Activated T-cell treated with anti-CD3 and anti-CD28 coated beads, Interleukin-2, amount 50 U/mL, for 1 hour (primary cell): ENCODE measurements at regions not wholly inside any gene's neighbourhood (a gene's known extent, or its start where the extent isn't known, plus 50 kb on each side); places are given as distances from the start of the nearest gene placed in this dataset.
"Not testable (repeated sequence)": the region's sequence is repeated elsewhere in the genome, so short reads cannot be mapped to it uniquely, and the experiment has no call there.

Experiments used
- DNase-seq: peaks from one replicate; pipeline ENCODE4 v3.0.0-alpha.2; 2020

DNA sequence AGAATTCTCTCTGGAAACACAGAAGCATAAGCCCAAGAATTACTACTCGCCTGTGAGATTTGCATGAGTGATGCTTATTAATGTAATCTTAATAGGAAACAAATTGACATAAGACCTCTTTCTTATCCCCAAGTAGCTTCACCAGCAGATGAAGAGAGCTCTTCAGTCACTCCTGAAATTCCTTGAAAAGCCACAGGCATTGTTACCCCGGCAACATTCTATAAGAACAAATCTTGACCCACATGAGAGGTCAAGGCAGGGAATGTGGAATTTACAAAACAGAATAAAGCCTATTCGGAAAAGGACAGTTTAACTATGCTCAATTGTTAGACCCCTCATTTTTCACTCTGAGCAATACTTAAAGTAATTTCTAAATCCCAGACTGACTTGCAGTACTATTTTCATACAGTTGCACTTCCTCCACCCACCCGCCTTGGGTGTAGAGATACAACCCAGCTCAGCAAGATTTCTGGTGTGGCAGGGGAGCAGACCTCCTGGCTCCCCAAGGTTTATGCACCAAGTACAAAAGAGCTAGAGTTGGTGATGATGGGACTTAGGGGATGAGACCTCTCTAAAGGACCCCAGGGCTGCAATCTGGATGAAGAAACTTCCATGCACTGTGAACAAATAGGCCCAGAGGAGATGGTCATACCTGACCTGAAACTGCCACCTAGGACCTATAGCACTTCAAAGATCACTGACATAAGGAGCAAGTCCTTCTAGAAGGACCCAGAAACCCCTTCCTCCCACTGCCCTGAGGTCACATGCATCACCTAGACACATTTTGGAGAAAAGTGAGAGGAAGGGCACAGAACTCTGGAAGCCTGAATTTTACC lies 242.1 kb downstream of the ZNF608 start:
- DNase-seq = no peak

DNA sequence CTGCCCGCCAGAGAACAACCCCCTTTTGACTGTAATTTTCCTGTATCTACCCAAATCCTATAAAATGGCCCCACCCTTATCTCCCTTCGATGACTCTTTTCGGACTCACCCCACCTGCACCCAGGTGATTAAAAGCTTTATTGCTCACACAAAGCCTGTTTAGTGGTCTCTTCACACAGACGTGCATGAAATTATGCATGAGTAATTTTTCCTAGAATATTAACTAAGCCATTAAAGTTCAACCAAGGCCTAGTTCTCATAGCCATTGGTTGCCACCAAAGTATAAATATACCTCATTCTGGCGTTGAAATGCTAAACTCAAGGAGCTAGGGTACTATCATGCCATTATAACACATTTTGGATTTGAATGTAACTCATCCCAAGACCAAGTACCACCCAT lies 243.9 kb downstream of the ZNF608 start:
- DNase-seq = no peak

DNA sequence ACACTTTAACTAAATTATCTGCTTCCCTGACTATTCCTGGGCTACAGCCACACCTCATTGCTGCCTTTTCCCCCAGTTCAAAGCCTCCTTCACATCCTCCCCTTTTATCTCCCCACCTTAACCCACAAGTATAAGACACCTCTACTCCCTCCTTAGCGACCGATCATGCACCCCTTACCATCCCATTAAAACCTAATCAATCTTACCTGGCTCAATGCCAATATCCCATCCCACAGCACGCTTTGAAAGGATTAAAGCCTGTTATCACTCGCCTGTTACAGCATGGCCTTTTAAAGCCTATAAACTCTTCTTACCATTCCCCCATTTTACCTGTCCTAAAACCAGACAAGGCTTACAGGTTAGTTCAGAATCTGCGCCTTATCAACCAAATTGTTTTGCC lies 246.6 kb downstream of the ZNF608 start:
- DNase-seq = not testable (repeated sequence)

DNA sequence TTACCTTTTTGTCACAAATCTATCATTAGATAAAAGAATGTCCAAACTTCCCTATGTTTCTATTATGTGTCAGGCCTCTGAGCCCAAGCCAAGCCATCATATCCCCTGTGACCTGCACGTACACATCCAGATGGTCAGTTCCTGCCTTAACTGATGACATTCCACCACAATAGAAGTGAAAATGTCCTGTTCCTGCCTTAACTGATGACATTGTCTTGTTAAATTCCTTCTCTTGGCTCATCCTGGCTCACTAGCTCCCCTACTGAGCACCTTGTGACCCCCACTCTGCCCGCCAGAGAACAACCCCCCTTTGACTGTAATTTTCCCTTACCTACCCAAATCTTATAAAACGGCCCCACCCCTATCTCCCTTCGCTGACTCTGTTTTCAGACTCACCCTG lies 249.5 kb downstream of the ZNF608 start:
- DNase-seq = not testable (repeated sequence)

DNA sequence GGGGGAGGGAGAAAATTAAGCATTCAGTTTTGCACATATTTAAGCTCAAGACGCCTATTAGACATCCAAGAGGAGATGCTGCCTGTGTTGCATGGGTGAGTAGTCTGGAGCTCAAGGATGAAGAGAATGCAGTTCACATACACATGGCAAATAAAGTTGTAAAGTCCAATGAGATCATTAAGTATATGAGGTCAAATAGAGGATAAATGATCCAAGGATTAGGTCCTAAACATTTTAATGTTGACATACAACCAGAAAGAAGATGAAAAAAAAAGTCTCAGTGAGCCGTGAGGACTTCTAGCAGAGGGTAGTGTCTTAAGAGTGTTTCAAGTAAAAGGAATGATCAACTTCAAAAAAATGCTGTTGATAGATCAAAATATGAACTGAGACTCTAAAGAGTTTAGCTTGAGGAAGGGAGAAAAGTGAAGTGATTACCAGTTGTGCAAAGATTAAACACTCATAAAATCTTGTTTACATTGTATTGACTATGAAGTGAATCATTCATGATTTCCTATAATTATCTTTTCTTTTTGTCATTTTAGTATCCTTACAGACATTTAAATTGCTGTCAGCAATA lies 251.8 kb downstream of the ZNF608 start:
- no peak for DNase-seq

DNA sequence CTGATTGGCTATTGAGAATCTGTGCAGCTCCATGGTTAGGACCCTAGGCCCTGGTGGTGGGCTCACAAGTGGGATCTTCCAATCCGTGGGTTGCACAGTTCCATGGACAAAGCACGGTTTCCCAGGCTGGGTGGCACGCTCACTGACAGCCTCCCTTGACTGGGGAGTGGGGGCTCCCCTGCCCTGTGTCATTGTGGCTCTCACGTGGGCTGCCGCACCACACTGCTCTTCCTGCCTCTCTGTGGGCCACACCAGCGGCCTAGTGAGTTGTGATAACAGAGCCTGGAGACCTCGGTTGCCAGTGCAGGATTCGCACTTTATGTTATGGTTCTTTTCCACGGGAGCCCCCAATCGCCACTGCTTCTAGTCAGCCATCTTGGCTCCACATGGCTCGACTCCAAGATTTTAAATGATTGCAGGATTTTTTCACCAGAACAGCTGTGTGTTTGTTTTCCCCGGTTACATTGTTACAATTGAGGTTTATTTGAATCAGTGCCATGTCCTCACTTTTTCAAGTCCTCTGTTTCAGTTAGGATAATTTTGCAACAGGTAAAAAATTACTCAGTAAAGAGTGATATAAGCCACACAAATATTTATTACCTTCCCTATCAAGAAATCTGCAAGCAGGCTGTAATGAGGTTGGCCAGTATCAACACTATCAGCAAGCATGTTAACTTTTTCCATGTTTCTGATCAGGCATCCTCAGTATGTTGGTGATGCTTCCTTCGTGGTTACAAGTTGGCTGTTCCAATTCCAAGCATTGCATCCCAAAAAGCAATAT lies 253.8 kb downstream of the ZNF608 start:
- no peak for DNase-seq

DNA sequence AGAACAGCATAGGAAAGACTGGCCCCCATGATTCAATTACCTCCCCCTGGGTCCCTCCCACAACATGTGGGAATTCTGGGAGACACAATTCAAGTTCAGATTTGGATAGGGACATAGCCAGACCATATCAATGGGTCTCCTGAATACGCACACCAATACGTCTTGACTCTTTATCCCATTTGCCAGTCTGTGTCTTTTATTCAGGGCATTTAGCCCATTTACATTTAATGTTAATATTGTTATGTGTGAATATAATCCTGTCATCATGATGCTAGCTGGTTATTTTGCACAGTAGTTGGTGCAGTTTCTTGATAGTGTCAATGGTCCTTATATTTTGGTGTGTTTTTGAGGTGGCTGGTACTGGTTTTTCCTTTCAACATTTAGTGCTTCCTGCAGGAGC lies 256.1 kb downstream of the ZNF608 start:
- DNase-seq = not testable (repeated sequence)

DNA sequence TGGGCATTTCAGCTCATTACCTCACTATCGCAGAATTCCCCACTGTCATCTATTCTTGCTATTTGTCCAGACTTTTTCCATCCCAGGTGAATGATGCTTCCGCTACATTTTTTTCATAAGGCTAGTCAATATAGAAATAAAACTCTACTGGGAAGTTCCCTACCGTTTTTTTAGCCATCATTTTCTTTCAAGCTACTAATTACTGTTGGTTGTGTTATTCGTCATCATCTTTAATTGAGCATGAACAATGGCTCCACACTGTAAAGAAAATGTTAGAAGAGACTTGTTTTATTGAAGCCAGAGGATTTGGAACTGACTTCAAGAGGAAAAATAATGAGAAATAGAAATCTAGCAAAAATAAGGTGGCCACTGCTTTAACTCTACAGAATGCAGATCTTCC lies 265.0 kb downstream of the ZNF608 start:
- no peak for DNase-seq

DNA sequence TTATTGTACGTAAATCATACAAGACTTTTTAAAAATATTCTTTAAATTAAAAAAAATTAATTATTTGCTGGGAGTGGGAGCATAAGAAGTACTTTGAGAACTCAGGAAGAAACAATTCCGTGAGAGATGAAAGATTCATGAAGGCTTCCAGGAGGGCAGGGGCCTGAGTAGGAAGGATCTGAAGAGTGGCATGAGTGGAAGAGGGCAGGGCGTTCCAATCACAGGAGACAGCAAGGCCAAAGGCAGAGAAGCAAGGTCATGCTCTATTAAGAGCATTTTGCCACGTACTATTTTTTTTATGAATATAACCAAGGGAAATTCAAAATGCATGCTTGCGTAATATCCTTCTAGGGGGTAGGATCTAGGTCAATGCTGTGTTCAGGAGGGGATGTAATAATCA lies 265.5 kb downstream of the ZNF608 start:
- DNase-seq = no peak

DNA sequence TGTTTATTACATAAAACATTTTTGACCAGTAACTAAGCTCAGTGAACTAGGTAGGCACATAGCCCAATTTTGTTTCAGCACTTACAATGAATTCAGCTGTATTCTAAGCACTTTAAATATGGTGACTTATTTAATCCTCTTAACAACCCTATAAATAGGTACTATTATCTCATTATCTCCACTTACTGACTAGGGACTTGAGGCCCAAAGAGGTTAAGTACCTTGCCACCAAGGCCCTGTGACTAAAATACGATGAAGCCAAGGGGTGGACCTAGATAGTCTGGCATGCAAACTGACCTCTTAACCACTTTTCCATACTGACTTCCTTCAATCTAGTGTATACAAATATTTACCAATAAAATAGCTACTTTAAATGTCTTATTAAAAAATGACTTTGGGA lies 266.4 kb downstream of the ZNF608 start:
- DNase-seq = no peak

DNA sequence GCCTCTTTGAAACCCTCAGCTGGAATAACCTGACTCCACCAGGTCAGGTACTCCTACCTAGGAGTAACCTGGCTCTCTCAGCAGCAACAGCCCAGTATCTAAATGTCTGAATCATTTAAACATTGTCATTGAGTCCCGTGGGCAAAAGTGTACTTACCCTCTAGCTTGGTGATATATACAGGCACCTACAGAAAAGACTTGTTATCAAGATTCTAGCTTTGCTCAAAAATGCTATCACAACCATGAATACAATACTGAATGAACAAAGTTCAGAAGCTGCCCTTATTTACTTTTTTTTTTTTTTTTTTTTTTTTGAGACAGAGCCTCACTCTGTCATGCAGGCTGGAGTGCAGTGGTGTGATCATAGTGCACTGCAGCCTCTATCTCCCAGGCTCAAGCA lies 268.2 kb downstream of the ZNF608 start:
- DNase-seq = no peak

DNA sequence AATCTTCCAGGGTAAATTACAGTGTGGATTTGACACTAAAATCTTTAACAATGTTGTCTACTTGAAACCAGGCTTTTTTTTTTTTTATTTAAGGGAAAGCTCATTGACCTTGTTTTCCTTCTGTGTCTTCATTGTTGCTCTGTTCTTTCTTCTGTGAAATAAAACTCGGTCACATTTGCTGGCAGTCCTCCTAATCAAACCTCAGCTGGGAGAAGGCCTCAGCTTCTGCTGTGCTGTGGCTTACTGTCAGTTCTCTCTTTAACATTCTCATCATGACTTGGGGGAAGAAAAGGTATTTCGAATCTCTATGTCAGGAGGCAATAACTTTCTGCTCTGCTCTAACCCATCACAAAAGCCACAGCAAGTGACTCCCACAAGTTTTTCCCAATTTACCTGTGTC lies 268.9 kb downstream of the ZNF608 start:
- DNase-seq = no peak

DNA sequence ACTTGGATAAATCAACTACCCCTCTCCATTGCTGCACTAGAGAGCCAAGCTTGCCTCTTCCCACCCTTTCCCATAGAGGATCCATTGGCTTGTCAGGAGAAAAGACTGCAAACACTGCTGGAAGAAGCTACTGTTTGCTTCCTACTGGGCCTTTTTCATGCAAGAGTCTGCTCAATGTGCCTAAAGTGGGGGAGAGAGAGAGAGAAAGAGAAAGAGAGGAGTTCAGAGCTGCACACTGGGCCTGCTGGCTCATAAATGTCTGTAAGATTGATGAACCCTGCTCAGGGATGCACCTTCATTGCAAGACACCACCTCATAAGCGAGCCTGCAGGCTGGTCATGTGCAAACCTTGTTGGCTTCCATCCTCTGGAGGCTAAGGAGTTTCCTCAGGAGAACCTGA lies 269.4 kb downstream of the ZNF608 start:
- no peak for DNase-seq

DNA sequence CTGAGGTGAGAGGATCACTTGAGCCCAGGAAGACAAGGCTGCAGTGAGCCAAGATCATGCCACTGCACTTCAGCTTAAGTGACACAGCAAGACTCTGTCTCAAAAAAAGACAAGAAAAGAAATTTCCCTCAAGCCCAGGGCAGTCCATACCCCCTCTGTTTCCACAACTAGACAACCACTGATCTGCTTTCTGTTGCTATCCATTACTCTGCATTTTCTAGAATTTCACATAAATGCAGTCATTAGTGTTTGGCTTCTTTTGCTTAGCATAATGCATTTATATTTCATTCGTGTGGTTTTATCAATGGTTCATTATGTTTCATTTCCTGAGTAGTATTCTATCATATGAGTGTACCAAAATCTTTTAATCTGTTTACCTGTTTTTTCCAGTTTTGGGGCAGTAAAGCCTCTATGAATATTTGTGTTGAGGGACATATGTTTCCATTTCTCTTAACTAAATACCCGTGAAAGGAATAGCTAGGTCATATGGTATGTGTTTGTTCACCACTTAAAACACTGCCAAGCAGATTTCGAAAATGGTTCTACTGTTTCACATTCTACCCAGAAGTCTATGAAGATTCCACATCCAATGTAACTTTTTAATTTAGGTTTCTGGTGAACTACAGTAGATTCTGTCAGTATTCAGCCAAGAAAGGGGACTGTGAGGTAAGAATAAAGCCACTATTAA lies 271.8 kb downstream of the ZNF608 start:
- DNase-seq = no peak

DNA sequence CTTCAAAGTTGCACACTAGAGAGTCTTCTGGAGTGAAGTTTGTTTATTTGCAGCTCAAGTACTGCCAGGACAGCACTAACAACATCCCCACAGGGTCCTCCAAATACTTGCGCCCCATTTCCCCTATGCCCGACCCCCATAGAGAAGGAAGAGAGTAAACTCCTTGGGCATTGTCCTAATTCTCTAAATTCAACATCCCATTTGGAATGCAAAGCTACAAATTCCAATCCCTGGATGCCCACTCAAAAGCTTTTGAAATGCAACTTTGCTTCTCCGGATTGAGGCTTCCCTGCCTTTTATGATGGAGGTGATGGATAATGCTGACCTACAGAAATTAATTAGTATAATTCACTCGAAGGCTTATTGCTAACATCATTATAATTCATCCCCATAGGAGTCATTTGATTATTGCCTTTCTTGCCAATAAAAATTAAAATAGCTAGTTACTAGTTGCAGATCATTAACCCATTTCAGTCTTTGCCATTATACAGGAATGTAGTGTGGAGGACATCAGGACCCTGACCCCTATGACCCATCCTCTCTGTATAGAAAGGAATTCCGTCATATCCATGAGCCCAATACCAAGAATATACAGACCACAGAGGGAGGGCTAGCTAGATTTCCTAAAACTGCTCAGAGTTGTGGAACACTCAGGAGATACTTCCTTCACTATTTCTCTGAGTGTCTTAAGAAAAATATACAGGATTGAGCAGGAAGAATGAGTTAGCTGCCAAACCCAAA lies 277.6 kb downstream of the ZNF608 start:
- DNase-seq = no peak

DNA sequence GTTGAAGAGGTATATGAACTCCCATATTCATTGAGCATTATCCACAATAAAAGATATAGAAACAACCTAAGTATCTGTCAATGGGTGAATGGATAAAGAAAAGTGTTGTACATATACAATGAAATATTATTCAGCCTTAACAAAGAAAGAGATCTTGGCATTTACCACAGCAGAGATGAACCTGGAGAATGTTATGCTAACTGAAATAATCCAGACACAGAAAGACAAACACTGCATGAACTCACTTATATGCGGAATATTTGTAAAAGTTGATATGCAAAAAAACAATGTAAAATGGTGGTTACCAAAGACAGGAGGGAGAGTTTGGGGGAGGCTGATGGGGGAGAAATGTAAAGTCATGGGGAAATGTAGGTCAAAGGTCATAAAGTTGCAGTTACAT lies 278.7 kb downstream of the ZNF608 start:
- DNase-seq = no peak

DNA sequence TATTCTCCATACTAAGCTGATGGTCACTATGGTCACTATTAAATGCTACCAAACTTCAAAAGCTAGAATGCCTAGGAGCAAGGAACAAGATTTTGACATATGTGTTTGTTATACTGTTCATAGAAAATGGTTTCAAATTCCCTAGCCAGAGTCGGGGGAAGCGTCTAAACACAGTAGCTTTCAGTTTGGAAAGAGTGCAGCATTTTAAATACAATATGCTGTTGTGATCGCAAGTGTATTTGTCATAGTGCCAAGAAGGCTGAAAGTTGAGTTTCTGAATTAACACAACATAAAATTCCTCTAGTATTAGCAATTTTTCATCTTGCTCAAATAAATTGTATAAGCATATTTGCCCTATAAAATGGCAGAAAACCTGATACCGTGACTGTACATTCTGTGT lies 280.4 kb downstream of the ZNF608 start:
- no peak for DNase-seq

DNA sequence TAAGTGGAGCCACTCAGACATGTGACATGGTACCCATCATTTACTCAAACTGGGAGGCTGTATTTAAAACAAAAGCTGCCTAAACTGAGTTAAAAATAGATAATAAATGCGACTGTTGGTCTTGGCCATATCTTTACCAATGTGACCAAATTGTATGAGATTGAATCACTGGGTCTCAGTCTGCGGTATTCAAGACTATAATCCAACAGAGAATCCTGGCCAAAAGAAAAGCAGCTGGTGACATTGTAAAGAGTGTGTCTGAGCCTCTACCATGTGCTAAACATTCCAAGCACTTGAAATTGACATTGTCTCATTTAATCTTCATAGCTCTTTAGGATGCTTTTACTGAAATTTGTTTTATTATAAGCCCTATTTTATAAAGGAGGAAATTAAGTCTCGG lies 282.6 kb downstream of the ZNF608 start:
- DNase-seq = no peak

DNA sequence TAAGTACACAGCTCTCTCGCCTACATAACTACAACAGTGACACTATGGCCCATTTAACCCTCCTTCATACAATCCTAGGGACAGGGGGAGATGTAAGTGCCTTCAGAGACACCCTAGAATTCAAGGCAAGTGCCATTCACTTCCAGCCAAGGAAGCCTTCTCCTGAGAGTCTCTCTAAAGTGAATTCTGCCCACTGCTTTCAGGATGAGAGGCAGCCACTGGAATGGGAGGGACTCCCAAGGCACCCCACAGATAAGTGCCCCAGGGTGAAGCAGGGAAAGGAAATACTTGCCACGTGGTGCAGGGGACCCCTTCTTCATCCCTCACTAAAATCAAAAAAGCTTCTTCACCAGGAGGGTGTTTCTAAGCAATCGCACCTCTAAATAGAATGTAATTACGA lies 283.7 kb downstream of the ZNF608 start:
- no peak for DNase-seq

DNA sequence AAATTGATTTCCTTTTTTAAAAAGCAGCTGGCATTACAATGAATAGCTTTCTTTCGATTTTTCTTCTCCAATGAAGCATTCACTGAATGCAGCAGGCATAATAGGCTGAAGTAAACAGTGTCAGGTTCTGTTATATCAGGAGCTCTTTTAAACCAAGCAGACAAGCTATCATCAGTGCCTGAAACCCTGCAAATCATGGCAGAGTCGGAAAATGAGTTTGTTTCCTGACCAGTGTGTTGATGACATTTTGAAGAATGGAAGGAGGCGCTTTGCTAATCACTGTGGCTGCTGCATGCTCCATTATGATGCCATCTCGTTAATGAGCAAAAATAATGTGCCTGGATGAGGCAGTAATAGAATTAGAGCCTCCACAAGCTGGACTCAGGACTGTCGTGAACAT lies 284.5 kb downstream of the ZNF608 start:
- no peak for DNase-seq

DNA sequence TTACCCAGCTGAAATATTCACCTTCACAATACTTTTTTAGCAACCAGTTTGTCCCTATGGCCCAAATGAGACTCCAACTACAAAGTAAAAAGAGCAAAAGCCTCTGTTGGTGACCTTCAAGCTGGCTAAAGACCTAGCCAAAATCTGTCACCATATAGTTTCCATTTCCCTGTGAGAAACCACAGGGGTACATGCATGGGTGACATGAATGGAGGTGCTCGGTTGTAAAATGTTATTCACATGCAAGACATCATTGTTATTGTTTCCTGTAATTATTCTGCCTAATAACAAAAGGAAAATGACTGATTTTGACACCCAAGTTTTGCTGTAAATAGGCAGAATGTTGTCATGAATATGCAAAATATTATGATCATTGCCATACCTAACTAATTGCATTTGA lies 285.3 kb downstream of the ZNF608 start:
- DNase-seq = no peak

DNA sequence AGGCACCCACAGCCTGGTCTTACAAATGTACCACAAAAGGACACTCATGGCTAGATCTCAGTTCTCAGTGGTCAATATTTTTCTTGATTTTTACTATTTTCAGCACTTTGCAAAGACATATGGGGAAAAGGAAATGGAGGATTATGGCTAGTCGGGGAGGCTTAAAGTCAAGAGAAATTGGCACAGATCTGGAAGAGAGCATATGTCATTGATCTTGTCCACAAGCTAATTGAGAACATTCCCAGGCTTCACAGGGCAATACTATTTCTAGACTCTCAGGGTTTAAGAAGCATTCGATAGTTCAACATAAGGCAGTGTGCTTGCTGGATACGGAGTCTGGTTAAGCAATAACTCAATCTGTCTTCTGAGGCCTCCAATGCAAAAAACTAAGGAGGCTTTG lies 285.8 kb downstream of the ZNF608 start:
- DNase-seq = no peak

DNA sequence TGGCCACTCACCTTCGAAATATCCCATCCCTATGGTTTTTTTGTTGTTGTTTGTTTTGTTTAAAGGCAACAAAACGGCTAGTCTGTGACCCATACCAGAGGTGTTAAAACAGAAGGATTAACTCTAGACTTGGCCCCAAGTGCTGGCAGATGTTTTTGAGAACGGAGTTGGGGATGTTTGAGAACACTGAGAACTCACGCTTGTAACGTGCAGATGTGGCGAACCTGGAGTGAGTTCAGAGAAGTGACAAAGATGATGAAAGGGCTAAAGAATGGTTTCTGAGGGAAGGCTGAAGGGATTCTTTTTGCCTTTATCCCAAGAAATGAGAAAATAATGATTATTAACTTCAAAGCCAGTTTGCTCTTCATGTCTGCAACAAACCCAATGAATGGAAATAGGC lies 286.5 kb downstream of the ZNF608 start:
- no peak for DNase-seq
